Fibroblast of upper back skin (primary cell): ENCODE measurements at regions not wholly inside any gene's neighbourhood (a gene's known extent, or its start where the extent isn't known, plus 50 kb on each side); places are given as distances from the start of the nearest gene placed in this dataset.

Source experiments
- DNase-seq: peaks from one replicate; pipeline ENCODE4 v3.0.0-alpha.2; 2013

- DNase-seq: no peak
Observed at GRCh38 chr12:89946518-89947135, 238.0 kb upstream of the ATP2B1 start.

- no peak for DNase-seq
Observed at GRCh38 chr12:89945123-89945522, 236.5 kb upstream of the ATP2B1 start.

- no peak for DNase-seq
Observed at GRCh38 chr12:89943463-89943862, 234.8 kb upstream of the ATP2B1 start.

- DNase-seq: no peak
Observed at GRCh38 chr12:89941436-89941835, 232.8 kb upstream of the ATP2B1 start.

- peak; percentile 14 for DNase-seq
Observed at GRCh38 chr12:89939522-89940215, 231.0 kb upstream of the ATP2B1 start.

GRCh38 chr12:89936631-89937030 is 228.0 kb upstream of the ATP2B1 start:
- no peak for DNase-seq

GRCh38 chr12:89935850-89936249 is 227.2 kb upstream of the ATP2B1 start:
- DNase-seq: no peak

- peak; percentile 48 for DNase-seq
Observed at GRCh38 chr12:89933911-89934310, 225.3 kb upstream of the ATP2B1 start.

GRCh38 chr12:89932954-89933353 is 224.3 kb upstream of the ATP2B1 start:
- peak; percentile 44 for DNase-seq

GRCh38 chr12:89928467-89928866 is 219.8 kb upstream of the ATP2B1 start:
- no peak for DNase-seq

- no peak for DNase-seq
Observed at GRCh38 chr12:89927226-89927698, 218.6 kb upstream of the ATP2B1 start.

GRCh38 chr12:89924191-89924590 is 215.6 kb upstream of the ATP2B1 start:
- DNase-seq: no peak

- peak; percentile 52 for DNase-seq
Observed at GRCh38 chr12:89923091-89923490, 214.5 kb upstream of the ATP2B1 start.

- no peak for DNase-seq
Observed at GRCh38 chr12:89920866-89921265, 212.2 kb upstream of the ATP2B1 start.

GRCh38 chr12:89919241-89919906 is 210.7 kb upstream of the ATP2B1 start:
- DNase-seq: no peak

GRCh38 chr12:89918172-89918846 is 209.7 kb upstream of the ATP2B1 start:
- no peak for DNase-seq

GRCh38 chr12:89909753-89910152 is 201.1 kb upstream of the ATP2B1 start:
- DNase-seq: no peak

GRCh38 chr12:89907659-89908058 is 199.0 kb upstream of the ATP2B1 start:
- no peak for DNase-seq

- no peak for DNase-seq
Observed at GRCh38 chr12:89906824-89907223, 198.2 kb upstream of the ATP2B1 start.

- no peak for DNase-seq
Observed at GRCh38 chr12:89906178-89906577, 197.5 kb upstream of the ATP2B1 start.

GRCh38 chr12:89901906-89902642 is 193.4 kb upstream of the ATP2B1 start:
- DNase-seq: no peak

GRCh38 chr12:89901319-89901718 is 192.7 kb upstream of the ATP2B1 start:
- no peak for DNase-seq

- DNase-seq: no peak
Observed at GRCh38 chr12:89899651-89900050, 191.0 kb upstream of the ATP2B1 start.
